H1 (cell line): ENCODE measurements at regions not wholly inside any gene's neighbourhood (a gene's known extent, or its start where the extent isn't known, plus 50 kb on each side); places are given as distances from the start of the nearest gene placed in this dataset.

ENCODE experiments used
- CTCF ChIA-PET: fragments of 300-600 bp; sonication (Branson Sonifier 250); formaldehyde crosslinking; loops from one replicate; lab custom pipeline; 2021; ENCODE audit not compliant: partially characterized antibody; lab: Charles Lee
- POLR2A ChIA-PET: fragments of 300-600 bp; sonication (Branson Sonifier 250); formaldehyde crosslinking; loops from one replicate; lab custom pipeline; 2021; ENCODE audit warnings: inconsistent platforms; ENCODE audit not compliant: partially characterized antibody; lab: Charles Lee
- DNase-seq, 2 experiments: peaks; one replicate each; pipeline versions ENCODE4 v3.0.0 to v3.0.0-alpha.2; 2010 to 2022; ENCODE audit warnings: low spot score in 2 of 2, low read depth in 1 of 2, mixed read lengths in 1 of 2
- FAIRE-seq: peaks from 2 replicates; lab custom pipeline; 2011; peaks lifted over from hg19 to GRCh38; lab: Jason Lieb, UNC
- H2AFZ ChIP-seq: 2 replicates; pipeline ENCODE4 v1.8.1; 2012; ENCODE audit warnings: low read length, inconsistent platforms
- H2AK5ac ChIP-seq: 2 replicates; pipeline ENCODE4 v1.6.1; 2013; ENCODE audit warnings: low read depth, low read length
- H2BK120ac ChIP-seq: replicated peaks from 2 replicates; pipeline ENCODE3; 2013; ENCODE audit warnings: low read depth, low read length, inconsistent platforms
- H2BK12ac ChIP-seq: 2 replicates; pipeline ENCODE4 v1.6.1; 2013; ENCODE audit warnings: low read depth, low read length
- H2BK15ac ChIP-seq: 2 replicates; pipeline ENCODE4 v1.6.1; 2013; ENCODE audit warnings: low read length
- H2BK20ac ChIP-seq: 2 replicates; pipeline ENCODE4 v1.6.1; 2013; ENCODE audit warnings: low read length
- H2BK5ac ChIP-seq: 2 replicates; pipeline ENCODE4 v1.6.1; 2013; ENCODE audit warnings: low read depth, low read length
- H3K14ac ChIP-seq: 2 replicates; pipeline ENCODE4 v1.6.1; 2013; ENCODE audit warnings: inconsistent platforms; ENCODE audit not compliant: insufficient read length
- H3K18ac ChIP-seq: 2 replicates; pipeline ENCODE4 v1.6.1; 2013; ENCODE audit warnings: low read length; ENCODE audit errors: extremely low read depth
- H3K23ac ChIP-seq: 2 replicates; pipeline ENCODE4 v1.6.1; 2013; ENCODE audit warnings: inconsistent platforms; ENCODE audit not compliant: insufficient read length
- H3K23me2 ChIP-seq: 2 replicates; pipeline ENCODE4 v1.6.1; 2013; ENCODE audit warnings: low read depth, low read length
- H3K27ac ChIP-seq: 2 replicates; pipeline ENCODE4 v1.6.1; 2011; ENCODE audit warnings: low read depth, low read length, inconsistent platforms
- H3K27me3 ChIP-seq, 4 experiments: replicated peaks in 1 of 4; 1 replicate in 1 of 4; 2 replicates in 3 of 4; pipeline versions ENCODE4 v1.6.1 to v1.8.1; 2011 to 2013; ENCODE audit warnings: low read length in 3 of 4, mild to moderate bottlenecking in 3 of 4, inconsistent platforms in 2 of 4, mixed read lengths in 2 of 4, moderate library complexity in 1 of 4; ENCODE audit not compliant: control insufficient read depth in 3 of 4, insufficient read depth in 3 of 4; ENCODE audit errors: extremely low read depth in 1 of 4
- H3K36me3 ChIP-seq, 4 experiments: 2 replicates each; pipeline versions ENCODE4 v1.6.1 to v1.8.1; 2011 to 2013; ENCODE audit warnings: mild to moderate bottlenecking in 4 of 4, low read length in 3 of 4, moderate library complexity in 2 of 4, control low read depth in 1 of 4, inconsistent platforms in 1 of 4; ENCODE audit not compliant: insufficient read depth in 4 of 4, control insufficient read depth in 2 of 4
- H3K4ac ChIP-seq: replicated peaks from 2 replicates; pipeline ENCODE3; 2013; ENCODE audit warnings: low read length, low read depth, mixed read lengths, inconsistent platforms; ENCODE audit not compliant: insufficient read length
- H3K4me1 ChIP-seq, 4 experiments: replicated peaks in 1 of 4; 1 replicate in 1 of 4; 2 replicates in 3 of 4; pipeline versions ENCODE4 v1.6.1 to v1.8.1; 2011 to 2013; ENCODE audit warnings: low read length in 3 of 4, inconsistent platforms in 2 of 4, mixed read lengths in 1 of 4; ENCODE audit not compliant: insufficient read depth in 4 of 4, control insufficient read depth in 3 of 4
- H3K4me2 ChIP-seq, 2 experiments: 2 replicates each; pipeline versions ENCODE4 v1.6.1 to v1.8.1; 2011 to 2013; ENCODE audit warnings: low read depth in 2 of 2, low read length in 2 of 2, control low read depth in 1 of 2, inconsistent platforms in 1 of 2, mild to moderate bottlenecking in 1 of 2; ENCODE audit not compliant: insufficient read depth in 1 of 2
- H3K4me3 ChIP-seq, 4 experiments: fragments of 200-600, 300-600 bp in 1 of 4; sonication (generic), shearing (Covaris generic), sonication (Bioruptor Twin) in 1 of 4; 2 replicates each; pipeline versions ENCODE4 v1.5.1 to v1.8.1; 2011 to 2016; ENCODE audit warnings: low read length in 4 of 4, low read depth in 3 of 4, control low read depth in 2 of 4, inconsistent platforms in 2 of 4, mild to moderate bottlenecking in 2 of 4, mixed read lengths in 1 of 4, moderate library complexity in 1 of 4; ENCODE audit not compliant: insufficient read depth in 2 of 4; ENCODE audit errors: extremely low read depth in 1 of 4
- H3K56ac ChIP-seq: replicated peaks from 2 replicates; pipeline ENCODE3; 2013; ENCODE audit warnings: low read depth, mild to moderate bottlenecking, mixed read lengths, low read length, inconsistent platforms; ENCODE audit not compliant: insufficient read length
- H3K79me1 ChIP-seq: 2 replicates; pipeline ENCODE4 v1.6.1; 2013; ENCODE audit warnings: low read depth, low read length, control low read depth
- H3K79me2 ChIP-seq, 2 experiments: 2 replicates each; pipeline versions ENCODE4 v1.6.1 to v1.8.1; 2012 to 2013; ENCODE audit warnings: low read length in 2 of 2, mild to moderate bottlenecking in 2 of 2, inconsistent platforms in 1 of 2; ENCODE audit not compliant: insufficient read depth in 2 of 2, control insufficient read depth in 1 of 2
- H3K9ac ChIP-seq, 4 experiments: replicated peaks in 1 of 4; 1 replicate in 1 of 4; 2 replicates in 3 of 4; pipeline versions ENCODE4 v1.6.1 to v1.8.1; 2011 to 2013; ENCODE audit warnings: low read depth in 3 of 4, low read length in 3 of 4, control low read depth in 2 of 4, mild to moderate bottlenecking in 2 of 4, moderate library complexity in 2 of 4, inconsistent platforms in 1 of 4; ENCODE audit errors: extremely low read depth in 1 of 4
- H3K9me3 ChIP-seq, 2 experiments: 2 replicates each; pipeline versions ENCODE4 v1.6.1 to v1.8.1; 2012 to 2013; ENCODE audit warnings: mild to moderate bottlenecking in 2 of 2, moderate library complexity in 2 of 2, control low read depth in 1 of 2, inconsistent platforms in 1 of 2, low read depth in 1 of 2, low read length in 1 of 2, mixed read lengths in 1 of 2; ENCODE audit not compliant: insufficient read depth in 2 of 2
- H4K20me1 ChIP-seq, 2 experiments: replicated peaks in 1 of 2; 2 replicates each; pipeline versions ENCODE3 to v1.8.1; 2011 to 2013; ENCODE audit warnings: inconsistent platforms in 2 of 2, low read length in 2 of 2, mild to moderate bottlenecking in 1 of 2; ENCODE audit not compliant: insufficient read depth in 2 of 2, control insufficient read depth in 1 of 2
- H4K5ac ChIP-seq: 2 replicates; pipeline ENCODE4 v1.6.1; 2013; ENCODE audit warnings: low read length, low read depth, mixed read lengths, inconsistent platforms; ENCODE audit not compliant: insufficient read length
- H4K8ac ChIP-seq: 2 replicates; pipeline ENCODE4 v1.8.0; 2013; ENCODE audit warnings: mild to moderate bottlenecking, moderate library complexity, low read length, inconsistent platforms; ENCODE audit not compliant: insufficient read depth; ENCODE audit errors: extremely low read depth
- H4K91ac ChIP-seq: replicated peaks from 2 replicates; pipeline ENCODE3; 2013; ENCODE audit warnings: low read length, mixed read lengths, inconsistent platforms; ENCODE audit not compliant: insufficient read length
- JUN ChIP-seq: IDR thresholded peaks from 2 replicates; pipeline ENCODE4 v1.6.1; 2011; ENCODE audit warnings: low read depth, mild to moderate bottlenecking, improper control_type of control experiment, low read length
- SUZ12 ChIP-seq: fragments of 200-600 bp; sonication (generic); IDR thresholded peaks from 2 replicates; pipeline ENCODE4 v1.6.1; 2012; ENCODE audit warnings: mild to moderate bottlenecking, inconsistent platforms, low read length, moderate library complexity, mixed read lengths
- TCF12 ChIP-seq: IDR thresholded peaks from 2 replicates; pipeline ENCODE4 v1.6.1; 2011; ENCODE audit warnings: low read depth, mild to moderate bottlenecking, low read length
- WGBS, 2 experiments: shearing (Covaris generic) in 1 of 2; methylation state at CpG; one replicate each; pipeline versions ENCODE4 v1.1.6 to v1.1.7; 2013 to 2015; ENCODE audit warnings: low lambda C conversion rate in 2 of 2, mixed read lengths in 2 of 2, inconsistent platforms in 1 of 2, low coverage in 1 of 2, missing lambda C conversion rate in 1 of 2; ENCODE audit not compliant: insufficient replicate concordance in 2 of 2, insufficient coverage in 1 of 2, insufficient read length in 1 of 2; ENCODE audit errors: extremely low coverage in 1 of 2, missing lambda C conversion rate in 1 of 2; 5-methylcytosine and 5-hydroxymethylcytosine counted together

GRCh38 chr4:123259676-123260646 lies 136.6 kb upstream of the SPRY1 start:
- Histone ChIP-seq H2BK15ac (no peak overlapping the region), H4K20me1 (no peaks in the 10 kb centered on the region), H3K4me1 (no peaks in the 10 kb centered on the region), H3K27me3 (no peaks in the 10 kb centered on the region), H3K9ac (no peak overlapping the region), H2BK5ac (no peak overlapping the region), H2AK5ac (no peak overlapping the region), H2BK12ac (no peak overlapping the region), H3K23me2 (no peaks in the 10 kb centered on the region), H3K4me3 (no peak overlapping the region), H2BK20ac (no peak overlapping the region), H3K79me1 (no peaks in the 10 kb centered on the region), H3K18ac (no peak overlapping the region), H4K91ac (no peak overlapping the region), H3K9me3 (no peaks in the 10 kb centered on the region), H3K4ac (no peak overlapping the region), H3K79me2 (no peaks in the 10 kb centered on the region), H3K27ac (no peak overlapping the region), H3K4me2 (no peak overlapping the region), H4K5ac (no peak overlapping the region), H3K23ac (no peak overlapping the region), H3K14ac (no peak overlapping the region), H2AFZ (no peak overlapping the region), H4K8ac (no peak overlapping the region), H2BK120ac (no peak overlapping the region), H3K56ac (no peak overlapping the region), H3K36me3 (no peaks in the 10 kb centered on the region)
- FAIRE-seq (no peak), DNase-seq (no peak)
- ChIA-PET CTCF (no interaction called here), POLR2A (interaction anchor here (1.2 kb wide), 1 partner anchor 9 kb away, joined by 3 read pairs; no protein-coding TSS in a partner anchor)
- 92% methylated on average over 2 of the region's 2 CpGs; no CpG with 5 or more reads in 1 of the 2 experiments for WGBS, 2 experiments
- TF ChIP-seq TCF12 (no peak), SUZ12 (no peak), JUN (no peak)
